SK-N-MC (cell line): ENCODE measurements at regions not wholly inside any gene's neighbourhood (a gene's known extent, or its start where the extent isn't known, plus 50 kb on each side); places are given as distances from the start of the nearest gene placed in this dataset.

Experiments
- EZH2 ChIP-seq: fragments of 200-600 bp; sonication (generic); IDR thresholded peaks from one replicate; pipeline ENCODE4 v1.6.1; 2017; ENCODE audit warnings: antibody characterized with exemption
- POLR2AphosphoS5 ChIP-seq: IDR thresholded peaks from 2 replicates; pipeline ENCODE4 v1.6.1; 2012; ENCODE audit warnings: mild to moderate bottlenecking, low read depth, low read length, borderline replicate concordance

GRCh38 chr1:67534627-67535065 lies 104.4 kb upstream of the SERBP1 start:
- TF ChIP-seq POLR2AphosphoS5, result no peak
- no peak for TF ChIP-seq EZH2
